Activated CD8-positive, alpha-beta memory T cell treated with anti-CD3 and anti-CD28 coated beads, Interleukin-2, amount 10 ng/mL, durations not matched to agents 7 days and 5 days (primary cell): ENCODE measurements at regions not wholly inside any gene's neighbourhood (a gene's known extent, or its start where the extent isn't known, plus 50 kb on each side); places are given as distances from the start of the nearest gene placed in this dataset.

Experiments
- ATAC-seq: fragments of 150-1000 bp; cut with Tn5 transposase; one replicate; pipeline ENCODE4 v1.10.0; 2021; ENCODE audit warnings: moderate library complexity
- CTCF ChIA-PET: fragments of 350-600 bp; sonication (Branson Sonifier 250); formaldehyde crosslinking; loops from one replicate; lab custom pipeline; 2021; ENCODE audit warnings: antibody characterized with exemption; lab: Charles Lee
- DNase-seq: peaks from one replicate; pipeline ENCODE4 v3.0.0-alpha.2; 2020
- H3K27ac Mint-ChIP-seq: one replicate; pipeline ENCODE4 v1.8.0; 2021; ENCODE audit warnings: mild to moderate bottlenecking, mixed read lengths
- H3K27me3 Mint-ChIP-seq: one replicate; pipeline ENCODE4 v1.8.0; 2021; ENCODE audit warnings: mixed read lengths
- H3K36me3 Mint-ChIP-seq: one replicate; pipeline ENCODE4 v1.8.0; 2021; ENCODE audit warnings: mild to moderate bottlenecking, mixed read lengths
- H3K4me1 Mint-ChIP-seq: one replicate; pipeline ENCODE4 v1.8.0; 2021; ENCODE audit warnings: mixed read lengths
- H3K4me3 Mint-ChIP-seq: one replicate; pipeline ENCODE4 v1.8.0; 2021; ENCODE audit warnings: mild to moderate bottlenecking, moderate library complexity, mixed read lengths
- H3K9me3 Mint-ChIP-seq: one replicate; pipeline ENCODE4 v1.8.0; 2022; ENCODE audit warnings: low read depth, mixed read lengths

DNA sequence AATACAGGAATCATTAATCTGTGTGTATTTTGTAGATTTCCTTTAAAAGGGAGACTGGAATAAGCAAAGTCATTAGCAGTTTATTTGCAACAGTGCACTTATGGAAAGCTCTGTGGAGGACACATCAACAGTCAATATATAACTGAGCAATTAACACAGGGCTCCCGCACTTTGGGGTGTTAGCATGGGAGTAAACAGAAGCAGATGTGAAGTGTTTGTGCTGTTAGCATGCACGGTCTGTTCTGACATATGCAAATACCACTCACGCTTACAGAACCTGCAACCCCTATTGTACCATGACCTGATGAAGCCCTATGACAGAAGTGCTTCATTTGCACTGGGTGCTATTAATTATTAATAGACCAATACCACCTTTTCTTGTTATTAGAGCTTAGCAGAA lies 118.9 kb downstream of the PPP1R3A start:
- no peaks in the 10 kb centered on the region for H3K9me3 Mint-ChIP-seq
- DNase-seq (no peak), ATAC-seq (no peak)
- no peaks in the 10 kb centered on the region for H3K36me3 Mint-ChIP-seq
- no peak overlapping the region for H3K27ac Mint-ChIP-seq
- CTCF ChIA-PET: no interaction called here
- no peak overlapping the region for H3K4me3 Mint-ChIP-seq
- no peaks in the 10 kb centered on the region for H3K4me1 Mint-ChIP-seq
- H3K27me3 Mint-ChIP-seq: no peaks in the 10 kb centered on the region

DNA sequence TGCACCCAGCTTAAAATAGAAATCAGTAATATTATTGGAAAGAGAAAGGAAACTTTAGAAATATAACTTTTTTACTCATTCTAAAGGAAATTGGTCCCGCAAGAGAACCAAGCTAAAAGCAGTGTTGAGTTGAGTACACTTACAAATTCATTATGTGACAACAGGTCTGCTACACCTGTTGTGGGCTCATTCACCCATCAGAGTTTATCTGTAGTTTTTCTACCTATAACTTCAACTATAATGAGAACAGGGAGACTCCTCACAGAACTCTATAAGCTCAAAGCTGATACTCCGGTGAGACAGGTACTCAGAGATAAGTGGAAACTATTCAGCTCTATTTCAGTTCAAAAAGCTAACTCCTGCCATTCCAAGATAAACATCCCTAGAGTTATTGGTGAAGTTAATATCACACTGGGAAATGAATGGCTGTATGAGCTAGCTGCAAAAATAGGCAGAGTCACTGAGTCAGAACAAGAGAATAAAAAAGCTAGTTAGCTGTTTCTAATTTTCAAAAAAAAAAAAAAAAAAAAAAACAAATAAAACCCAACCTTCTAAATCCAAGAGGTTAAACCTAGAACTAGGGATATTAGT lies 121.3 kb downstream of the PPP1R3A start:
- H3K4me1 Mint-ChIP-seq: no peaks in the 10 kb centered on the region
- no peaks in the 10 kb centered on the region for H3K36me3 Mint-ChIP-seq
- DNase-seq: no peak
- H3K9me3 Mint-ChIP-seq: no peaks in the 10 kb centered on the region
- no peaks in the 10 kb centered on the region for H3K27me3 Mint-ChIP-seq
- CTCF ChIA-PET: no interaction called here
- H3K4me3 Mint-ChIP-seq: no peak overlapping the region
- no peak overlapping the region for H3K27ac Mint-ChIP-seq
- no peak for ATAC-seq

- H3K27me3 Mint-ChIP-seq: no peaks in the 10 kb centered on the region
- DNase-seq: no peak
- H3K4me1 Mint-ChIP-seq: no peaks in the 10 kb centered on the region
- no peaks in the 10 kb centered on the region for H3K36me3 Mint-ChIP-seq
- ATAC-seq: no peak
- H3K4me3 Mint-ChIP-seq: no peak overlapping the region
- CTCF ChIA-PET: no interaction called here
- H3K27ac Mint-ChIP-seq: no peak overlapping the region
- no peaks in the 10 kb centered on the region for H3K9me3 Mint-ChIP-seq
Measured at GRCh38 chr7:113796557-113796956, 122.3 kb downstream of the PPP1R3A start.

DNA sequence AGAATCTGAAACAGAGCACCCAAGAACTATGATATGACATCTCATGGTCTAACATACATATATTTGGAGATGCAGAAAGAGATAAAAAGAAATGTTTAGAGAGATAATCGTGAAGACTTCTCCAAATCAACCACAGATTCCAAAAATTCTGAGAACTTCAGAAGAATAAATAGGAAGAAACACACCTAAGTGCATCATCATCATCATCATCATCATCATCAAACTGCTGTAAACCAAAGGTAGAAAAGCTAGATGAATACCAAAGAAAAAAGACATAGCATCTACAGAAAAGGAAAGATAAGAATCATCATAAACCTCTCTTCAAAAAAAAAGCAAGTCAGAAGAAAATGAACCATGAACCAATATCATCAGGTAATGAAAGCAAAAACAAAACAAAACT lies 124.2 kb downstream of the PPP1R3A start:
- no peak overlapping the region for H3K27ac Mint-ChIP-seq
- no peaks in the 10 kb centered on the region for H3K4me1 Mint-ChIP-seq
- CTCF ChIA-PET: no interaction called here
- no peak for DNase-seq
- H3K36me3 Mint-ChIP-seq: no peaks in the 10 kb centered on the region
- no peaks in the 10 kb centered on the region for H3K27me3 Mint-ChIP-seq
- H3K4me3 Mint-ChIP-seq: no peak overlapping the region
- no peaks in the 10 kb centered on the region for H3K9me3 Mint-ChIP-seq
- ATAC-seq: no peak

DNA sequence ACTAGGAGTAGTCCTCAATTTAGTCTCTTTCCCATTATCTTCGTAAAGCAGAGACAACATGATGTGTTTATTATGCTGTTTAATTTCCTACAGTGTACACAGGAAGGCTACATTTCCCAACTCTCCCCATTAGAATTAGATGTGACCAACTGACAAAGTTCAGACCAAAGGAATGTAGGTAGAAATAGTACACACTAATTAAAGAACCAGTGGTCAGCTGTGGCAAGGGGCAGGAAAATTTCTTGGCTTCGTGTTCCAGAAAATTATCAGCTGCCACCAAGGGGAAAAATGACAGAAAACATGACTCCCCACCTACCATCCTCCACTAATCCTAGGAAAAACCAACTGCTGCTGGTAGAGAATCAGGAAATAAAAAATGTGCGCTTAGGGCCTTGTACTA lies 125.6 kb downstream of the PPP1R3A start:
- DNase-seq (no peak), ATAC-seq (no peak)
- no peaks in the 10 kb centered on the region for H3K36me3 Mint-ChIP-seq
- CTCF ChIA-PET: no interaction called here
- no peak overlapping the region for H3K27ac Mint-ChIP-seq
- H3K9me3 Mint-ChIP-seq: no peaks in the 10 kb centered on the region
- H3K4me1 Mint-ChIP-seq: no peaks in the 10 kb centered on the region
- H3K4me3 Mint-ChIP-seq: no peak overlapping the region
- no peaks in the 10 kb centered on the region for H3K27me3 Mint-ChIP-seq

DNA sequence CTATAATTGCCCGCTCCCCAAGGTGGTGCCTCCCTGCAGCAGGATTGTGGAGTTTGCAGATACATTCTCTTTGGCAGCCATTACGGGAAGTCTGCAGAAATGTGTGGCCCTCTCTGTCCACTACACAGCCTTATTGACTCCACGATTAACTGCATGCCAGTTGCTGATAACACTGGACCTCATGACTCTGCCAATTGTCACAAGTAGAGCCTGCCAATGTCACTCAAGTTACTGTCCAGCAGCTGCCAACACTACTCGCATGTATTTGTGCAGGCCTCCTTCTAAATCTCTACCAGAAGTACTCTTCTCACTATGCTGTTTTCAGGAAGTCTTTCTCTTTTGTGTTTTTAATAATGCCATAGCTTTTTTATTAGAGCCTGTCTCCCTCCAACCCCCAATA lies 128.8 kb downstream of the PPP1R3A start:
- Mint-ChIP-seq H3K9me3 (no peaks in the 10 kb centered on the region), H3K27ac (no peak overlapping the region), H3K27me3 (no peaks in the 10 kb centered on the region), H3K4me1 (no peaks in the 10 kb centered on the region), H3K4me3 (no peak overlapping the region), H3K36me3 (no peaks in the 10 kb centered on the region)
- ATAC-seq: no peak
- CTCF ChIA-PET: no interaction called here
- no peak for DNase-seq

DNA sequence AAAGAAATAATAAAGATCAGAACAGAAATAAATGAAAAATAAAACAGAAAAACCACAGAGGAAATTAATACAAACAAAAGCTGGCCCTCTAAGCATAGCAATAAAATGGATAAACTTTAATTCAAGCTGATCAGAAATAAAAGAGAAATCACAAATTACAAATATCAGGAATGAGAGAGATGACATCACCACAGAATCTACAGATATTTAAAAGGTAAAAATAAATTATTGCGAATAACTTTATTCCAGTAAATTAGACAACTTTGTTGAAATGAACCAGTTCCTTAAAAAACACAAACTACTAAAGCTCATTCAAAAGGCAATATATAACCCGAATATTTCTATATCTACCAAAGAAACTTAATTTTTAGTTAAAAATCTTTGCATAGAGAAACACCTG lies 131.7 kb downstream of the PPP1R3A start:
- ATAC-seq: no peak
- no peak overlapping the region for H3K4me3 Mint-ChIP-seq
- H3K4me1 Mint-ChIP-seq: no peaks in the 10 kb centered on the region
- CTCF ChIA-PET: no interaction called here
- no peaks in the 10 kb centered on the region for H3K9me3 Mint-ChIP-seq
- H3K27ac Mint-ChIP-seq: no peak overlapping the region
- H3K27me3 Mint-ChIP-seq: no peaks in the 10 kb centered on the region
- H3K36me3 Mint-ChIP-seq: no peaks in the 10 kb centered on the region
- DNase-seq: no peak

GRCh38 chr7:113784956-113785355 lies 133.9 kb downstream of the PPP1R3A start:
- no peaks in the 10 kb centered on the region for H3K4me1 Mint-ChIP-seq
- H3K27ac Mint-ChIP-seq: no peak overlapping the region
- CTCF ChIA-PET: no interaction called here

DNA sequence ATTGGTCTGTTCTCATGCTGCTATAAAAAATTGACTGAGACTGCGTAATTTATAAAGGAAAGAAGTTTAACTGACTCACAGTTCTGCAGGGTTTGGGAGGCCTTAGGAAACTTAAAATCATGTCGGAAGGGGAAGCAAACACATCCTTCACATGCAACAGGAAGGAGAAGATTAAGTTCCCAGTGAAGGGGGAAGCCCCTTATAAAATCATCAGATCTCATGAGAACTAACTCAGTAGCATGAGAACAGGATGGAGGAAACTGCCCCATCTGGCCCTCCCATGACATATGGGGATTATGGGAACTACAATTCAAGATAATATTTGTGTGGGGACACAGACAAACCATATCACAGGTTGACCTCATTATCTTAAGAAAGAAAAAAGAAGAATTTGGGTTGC lies 134.5 kb downstream of the PPP1R3A start:
- no peaks in the 10 kb centered on the region for H3K27me3 Mint-ChIP-seq
- no peak overlapping the region for H3K4me3 Mint-ChIP-seq
- H3K9me3 Mint-ChIP-seq: no peaks in the 10 kb centered on the region
- CTCF ChIA-PET: no interaction called here
- no peak for ATAC-seq
- no peaks in the 10 kb centered on the region for H3K36me3 Mint-ChIP-seq
- no peaks in the 10 kb centered on the region for H3K4me1 Mint-ChIP-seq
- no peak overlapping the region for H3K27ac Mint-ChIP-seq
- no peak for DNase-seq

More at GRCh38 chr7:113784956-113785355, 133.9 kb downstream of the PPP1R3A start:
- no peak for ATAC-seq
- no peak for DNase-seq
- H3K27me3 Mint-ChIP-seq: no peaks in the 10 kb centered on the region
- H3K9me3 Mint-ChIP-seq: no peaks in the 10 kb centered on the region
- H3K36me3 Mint-ChIP-seq: no peaks in the 10 kb centered on the region
- H3K4me3 Mint-ChIP-seq: no peak overlapping the region

DNA sequence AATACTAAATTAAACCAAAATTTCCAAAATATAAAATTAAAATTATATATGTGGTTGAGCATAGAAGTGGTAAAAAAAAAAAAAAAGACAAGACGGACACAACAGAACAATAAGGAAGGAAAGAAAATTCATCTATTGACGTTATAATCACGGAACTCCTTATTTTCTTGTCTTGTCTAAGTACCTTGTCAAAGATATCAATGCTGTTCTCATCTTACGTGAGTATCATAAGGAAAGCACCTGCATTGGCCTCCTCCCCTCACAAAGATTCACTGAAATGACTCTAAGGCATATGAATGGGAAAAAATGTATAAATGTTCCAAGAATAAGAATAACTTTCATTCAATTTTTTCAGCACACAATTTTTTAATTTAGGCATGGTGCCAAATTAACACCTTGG lies 135.4 kb downstream of the PPP1R3A start:
- ATAC-seq (no peak), DNase-seq (no peak)
- Mint-ChIP-seq H3K9me3 (no peaks in the 10 kb centered on the region), H3K4me1 (no peaks in the 10 kb centered on the region), H3K27me3 (no peaks in the 10 kb centered on the region), H3K27ac (no peak overlapping the region), H3K4me3 (no peak overlapping the region), H3K36me3 (no peaks in the 10 kb centered on the region)
- CTCF ChIA-PET: no interaction called here

DNA sequence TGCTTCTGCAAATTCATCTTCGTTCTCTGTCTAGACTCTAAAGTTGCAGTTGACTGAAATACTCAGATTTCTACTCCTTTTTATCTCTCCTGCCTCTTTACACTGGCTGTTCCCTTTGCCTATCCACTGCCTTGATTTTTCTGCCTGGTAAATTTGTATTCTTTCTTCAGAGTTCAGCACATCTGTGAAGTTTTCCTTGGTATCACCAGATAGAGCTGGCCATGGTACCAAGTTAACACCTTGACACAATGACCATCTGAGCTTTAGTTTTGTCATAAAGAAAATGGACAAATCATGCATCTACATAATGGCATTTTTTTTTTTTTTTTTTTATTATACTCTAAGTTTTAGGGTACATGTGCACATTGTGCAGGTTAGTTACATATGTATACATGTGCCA lies 143.0 kb downstream of the PPP1R3A start:
- ATAC-seq: no peak
- Mint-ChIP-seq H3K36me3 (no peaks in the 10 kb centered on the region), H3K9me3 (no peaks in the 10 kb centered on the region), H3K4me1 (no peaks in the 10 kb centered on the region), H3K27me3 (no peaks in the 10 kb centered on the region), H3K4me3 (no peak overlapping the region), H3K27ac (no peak overlapping the region)
- DNase-seq: no peak
- CTCF ChIA-PET: no interaction called here

GRCh38 chr7:113775401-113775800 lies 143.4 kb downstream of the PPP1R3A start:
- ATAC-seq (no peak), DNase-seq (no peak)
- Mint-ChIP-seq H3K27ac (no peak overlapping the region), H3K36me3 (no peaks in the 10 kb centered on the region), H3K9me3 (no peaks in the 10 kb centered on the region), H3K4me3 (no peak overlapping the region), H3K4me1 (no peaks in the 10 kb centered on the region), H3K27me3 (no peaks in the 10 kb centered on the region)
- CTCF ChIA-PET: no interaction called here

GRCh38 chr7:113774182-113774807 lies 144.5 kb downstream of the PPP1R3A start:
- Mint-ChIP-seq H3K4me3 (no peak overlapping the region), H3K27me3 (no peaks in the 10 kb centered on the region), H3K36me3 (no peaks in the 10 kb centered on the region), H3K9me3 (no peaks in the 10 kb centered on the region), H3K4me1 (no peaks in the 10 kb centered on the region), H3K27ac (no peak overlapping the region)
- CTCF ChIA-PET: interaction anchor here (0.5 kb wide), 1 partner anchor 917 kb away, joined by 3 read pairs; no protein-coding TSS in a partner anchor
- no peak for DNase-seq
- no peak for ATAC-seq

GRCh38 chr7:113770146-113770738 lies 148.6 kb downstream of the PPP1R3A start:
- no peaks in the 10 kb centered on the region for H3K27me3 Mint-ChIP-seq
- H3K36me3 Mint-ChIP-seq: no peaks in the 10 kb centered on the region
- no peaks in the 10 kb centered on the region for H3K9me3 Mint-ChIP-seq
- H3K27ac Mint-ChIP-seq: no peak overlapping the region
- DNase-seq: no peak
- no peak for ATAC-seq
- CTCF ChIA-PET: no interaction called here
- H3K4me1 Mint-ChIP-seq: no peaks in the 10 kb centered on the region
- H3K4me3 Mint-ChIP-seq: no peak overlapping the region
